AG09309 (cell line): ENCODE measurements at regions not wholly inside any gene's neighbourhood (a gene's known extent, or its start where the extent isn't known, plus 50 kb on each side); places are given as distances from the start of the nearest gene placed in this dataset.
A peak's percentile ranks its signal among the peaks of the same experiment; 100 is the strongest.

ENCODE experiments used
- DNase-seq: peaks from one replicate; pipeline ENCODE4 v3.0.0-alpha.2; 2010; ENCODE audit warnings: low read depth
- H3K4me3 ChIP-seq: 2 replicates; pipeline ENCODE4 v1.5.1; 2011; ENCODE audit warnings: mild to moderate bottlenecking, low read depth, low read length, moderate library complexity; ENCODE audit not compliant: control insufficient read depth
- TF ChIP-seq, protein P1 (sequence below): IDR thresholded peaks from 2 replicates; pipeline ENCODE4 v1.5.1; 2011; ENCODE audit warnings: mild to moderate bottlenecking, low read depth, low read length, inconsistent platforms; ENCODE audit not compliant: insufficient read depth, control insufficient read depth; ENCODE audit errors: missing control alignments

DNA sequence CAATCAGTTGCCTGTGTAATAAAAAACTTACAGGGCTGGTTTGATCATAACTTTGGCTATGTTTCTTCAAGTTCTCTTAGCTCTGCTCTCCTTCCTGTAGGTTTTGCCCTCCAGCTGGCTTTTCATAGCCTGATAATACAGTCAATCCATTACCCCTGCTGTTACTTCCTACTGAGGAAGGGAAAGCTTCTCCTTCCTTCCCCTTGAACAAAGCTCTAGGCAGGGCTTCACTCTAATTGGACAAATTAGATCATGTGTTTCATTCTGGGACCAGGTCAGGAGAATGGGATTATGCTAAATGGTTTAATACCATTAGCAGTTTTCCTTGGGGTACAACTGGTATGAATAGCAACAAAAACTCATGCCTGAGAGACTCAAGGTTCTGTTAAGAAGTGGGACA lies 106.8 kb upstream of the MCHR2 start:
- TF ChIP-seq, protein P1, sequence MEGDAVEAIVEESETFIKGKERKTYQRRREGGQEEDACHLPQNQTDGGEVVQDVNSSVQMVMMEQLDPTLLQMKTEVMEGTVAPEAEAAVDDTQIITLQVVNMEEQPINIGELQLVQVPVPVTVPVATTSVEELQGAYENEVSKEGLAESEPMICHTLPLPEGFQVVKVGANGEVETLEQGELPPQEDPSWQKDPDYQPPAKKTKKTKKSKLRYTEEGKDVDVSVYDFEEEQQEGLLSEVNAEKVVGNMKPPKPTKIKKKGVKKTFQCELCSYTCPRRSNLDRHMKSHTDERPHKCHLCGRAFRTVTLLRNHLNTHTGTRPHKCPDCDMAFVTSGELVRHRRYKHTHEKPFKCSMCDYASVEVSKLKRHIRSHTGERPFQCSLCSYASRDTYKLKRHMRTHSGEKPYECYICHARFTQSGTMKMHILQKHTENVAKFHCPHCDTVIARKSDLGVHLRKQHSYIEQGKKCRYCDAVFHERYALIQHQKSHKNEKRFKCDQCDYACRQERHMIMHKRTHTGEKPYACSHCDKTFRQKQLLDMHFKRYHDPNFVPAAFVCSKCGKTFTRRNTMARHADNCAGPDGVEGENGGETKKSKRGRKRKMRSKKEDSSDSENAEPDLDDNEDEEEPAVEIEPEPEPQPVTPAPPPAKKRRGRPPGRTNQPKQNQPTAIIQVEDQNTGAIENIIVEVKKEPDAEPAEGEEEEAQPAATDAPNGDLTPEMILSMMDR: no peak
- no peak overlapping the region for H3K4me3 ChIP-seq
- no peak for DNase-seq

DNA sequence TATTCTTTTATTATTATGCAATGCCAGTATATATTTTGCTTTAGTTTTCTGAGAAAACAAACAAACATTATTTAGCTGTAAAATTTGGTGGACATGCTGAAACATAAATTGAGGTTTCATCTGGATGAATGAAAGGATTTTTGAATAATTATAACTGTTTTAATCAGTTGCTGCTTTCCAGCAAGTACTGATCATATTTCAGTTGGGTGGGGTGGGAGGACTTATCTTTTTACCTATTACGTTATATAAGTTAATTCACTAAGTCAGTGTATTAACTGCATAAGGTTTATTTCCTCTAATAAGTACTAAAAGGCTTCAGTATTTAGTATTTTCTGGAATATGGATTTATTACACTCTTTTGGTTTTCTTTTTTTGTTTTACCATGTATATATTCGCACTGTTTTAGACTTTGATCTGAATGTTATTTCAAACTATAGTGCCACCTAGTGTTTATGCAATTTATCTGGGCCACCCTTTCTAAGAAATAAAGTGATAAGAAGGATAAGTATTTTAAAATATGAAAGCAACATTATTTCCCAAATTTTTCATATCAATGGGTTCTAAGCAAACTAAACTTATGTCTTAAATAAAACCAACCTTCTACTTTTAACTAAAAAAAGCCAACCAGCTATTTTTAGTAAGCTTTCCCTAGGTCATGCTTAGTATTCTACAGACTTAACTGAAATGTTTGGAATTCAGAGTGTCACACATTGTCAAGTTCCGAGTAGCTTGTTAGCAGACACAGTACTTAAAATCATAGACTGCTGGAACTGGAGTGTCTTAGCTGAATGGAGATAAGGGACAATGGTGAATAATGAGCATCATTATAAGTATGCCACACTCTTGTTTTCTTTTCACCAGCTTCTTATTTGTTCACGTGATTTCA lies 105.4 kb upstream of the MCHR2 start:
- no peak overlapping the region for H3K4me3 ChIP-seq
- DNase-seq: no peak
- TF ChIP-seq, protein P1: peak; percentile 44

DNA sequence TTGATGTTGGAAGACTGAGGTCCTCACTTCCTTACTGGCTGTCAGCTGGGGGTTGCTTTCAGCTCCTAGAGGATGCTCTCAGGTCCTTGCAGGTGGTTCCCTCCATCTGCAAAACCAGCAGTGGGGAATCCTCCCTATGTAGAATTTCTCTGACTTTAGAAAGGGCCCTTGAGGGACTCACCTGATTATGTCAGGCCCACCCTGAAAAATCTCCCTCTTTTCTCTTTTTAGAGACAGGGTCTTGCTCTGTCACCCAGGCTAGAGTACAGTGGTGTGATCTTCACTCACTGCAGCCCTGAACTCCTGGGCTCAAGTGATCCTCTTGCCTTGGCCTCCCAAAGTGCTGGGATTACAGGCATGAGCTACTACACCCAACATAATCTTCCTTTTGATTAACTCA lies 102.9 kb upstream of the MCHR2 start:
- H3K4me3 ChIP-seq: no peak overlapping the region
- TF ChIP-seq, protein P1: no peak
- no peak for DNase-seq

DNA sequence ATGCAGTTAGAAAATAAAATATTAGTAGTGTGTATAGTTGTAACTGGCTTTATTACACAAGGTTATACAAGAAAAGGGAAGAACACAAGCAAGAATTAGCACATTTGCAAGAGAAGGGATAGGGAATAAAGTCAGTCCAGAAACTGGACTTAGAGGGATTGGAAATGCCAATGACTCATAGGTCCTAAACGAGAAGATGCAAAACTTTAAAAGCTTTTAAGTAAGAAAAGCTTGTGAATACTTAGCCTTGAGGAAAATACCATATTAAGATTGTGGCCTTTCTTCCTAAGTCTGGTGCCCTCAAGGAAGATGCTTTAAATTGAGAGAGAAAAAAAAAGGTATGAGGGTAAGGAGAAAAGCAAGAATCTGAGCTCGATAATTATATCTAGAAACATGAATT lies 102.3 kb upstream of the MCHR2 start:
- TF ChIP-seq, protein P1: no peak
- DNase-seq: no peak
- no peak overlapping the region for H3K4me3 ChIP-seq

- no peak for DNase-seq
- no peak overlapping the region for H3K4me3 ChIP-seq
- TF ChIP-seq, protein P1: no peak
These were observed 99.4 kb upstream of the MCHR2 start for GRCh38 chr6:100093405-100093804.

- DNase-seq: peak; percentile 94
- TF ChIP-seq, protein P1: no peak
- no peak overlapping the region for H3K4me3 ChIP-seq
These were observed 94.0 kb upstream of the MCHR2 start for GRCh38 chr6:100088009-100088408.

- H3K4me3 ChIP-seq: no peak overlapping the region
- DNase-seq: no peak
- TF ChIP-seq, protein P1: no peak
These were observed 91.0 kb upstream of the MCHR2 start for GRCh38 chr6:100084991-100085364.
